Effector memory CD8-positive, alpha-beta T cell (primary cell): ENCODE measurements at regions not wholly inside any gene's neighbourhood (a gene's known extent, or its start where the extent isn't known, plus 50 kb on each side); places are given as distances from the start of the nearest gene placed in this dataset.
A peak's percentile ranks its signal among the peaks of the same experiment; 100 is the strongest.
"Not testable (repeated sequence)": the region's sequence is repeated elsewhere in the genome, so short reads cannot be mapped to it uniquely, and the experiment has no call there.

Experiments
- ATAC-seq: fragments of 150-1000 bp; cut with Tn5 transposase; replicated peaks from 2 replicates; pipeline ENCODE4 v1.10.0; 2021; ENCODE audit warnings: mild to moderate bottlenecking, moderate library complexity
- DNase-seq, 3 experiments: peaks; one replicate each; pipeline ENCODE4 v3.0.0; 2021
- H3K27ac Mint-ChIP-seq, 2 donors: one replicate each; pipeline ENCODE4 v1.8.0; 2022; ENCODE audit warnings: mild to moderate bottlenecking in 2 of 2, mixed read lengths in 2 of 2, moderate library complexity in 2 of 2
- H3K27me3 Mint-ChIP-seq, 2 donors: one replicate each; pipeline ENCODE4 v1.8.0; 2022; ENCODE audit warnings: mixed read lengths in 2 of 2
- H3K36me3 Mint-ChIP-seq: one replicate; pipeline ENCODE4 v1.8.0; 2022; ENCODE audit warnings: mild to moderate bottlenecking, moderate library complexity, mixed read lengths; ENCODE audit not compliant: insufficient read depth
- H3K4me1 Mint-ChIP-seq, 2 donors: one replicate each; pipeline ENCODE4 v1.8.0; 2022; ENCODE audit warnings: low read depth in 2 of 2, mixed read lengths in 2 of 2
- H3K4me3 Mint-ChIP-seq, 2 donors: one replicate each; pipeline ENCODE4 v1.8.0; 2022; ENCODE audit warnings: mild to moderate bottlenecking in 2 of 2, mixed read lengths in 2 of 2, moderate library complexity in 2 of 2
- H3K9me3 Mint-ChIP-seq, 2 donors: one replicate each; pipeline ENCODE4 v1.8.0; 2022; ENCODE audit warnings: mixed read lengths in 2 of 2

DNA sequence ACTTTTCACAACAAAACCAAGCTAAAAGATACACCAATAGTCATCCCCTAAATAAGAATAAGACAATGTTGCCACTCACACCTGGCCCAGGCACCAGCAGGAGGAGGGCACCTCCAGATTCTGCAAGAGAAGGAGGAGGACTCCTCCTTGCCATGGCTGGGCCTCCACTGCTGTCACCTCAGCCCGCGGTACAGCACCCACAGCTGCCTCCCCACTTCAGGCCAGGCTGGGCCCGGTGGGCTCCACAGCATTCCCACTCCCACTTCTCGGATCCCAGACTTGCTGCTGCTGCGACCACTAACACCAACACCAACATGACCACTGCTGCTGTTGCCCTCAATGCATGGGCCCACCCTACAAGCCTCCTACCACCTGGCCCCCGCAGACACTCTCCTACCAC, 95.3 kb upstream of the POTED start:
- H3K4me3 Mint-ChIP-seq, DNase-seq, H3K36me3 Mint-ChIP-seq, H3K27me3 Mint-ChIP-seq, H3K27ac Mint-ChIP-seq, H3K4me1 Mint-ChIP-seq, ATAC-seq: not testable (repeated sequence)
- H3K9me3 Mint-ChIP-seq = peaks cover 1 to 22% of the 10 kb centered on the region in 2 donors

DNA sequence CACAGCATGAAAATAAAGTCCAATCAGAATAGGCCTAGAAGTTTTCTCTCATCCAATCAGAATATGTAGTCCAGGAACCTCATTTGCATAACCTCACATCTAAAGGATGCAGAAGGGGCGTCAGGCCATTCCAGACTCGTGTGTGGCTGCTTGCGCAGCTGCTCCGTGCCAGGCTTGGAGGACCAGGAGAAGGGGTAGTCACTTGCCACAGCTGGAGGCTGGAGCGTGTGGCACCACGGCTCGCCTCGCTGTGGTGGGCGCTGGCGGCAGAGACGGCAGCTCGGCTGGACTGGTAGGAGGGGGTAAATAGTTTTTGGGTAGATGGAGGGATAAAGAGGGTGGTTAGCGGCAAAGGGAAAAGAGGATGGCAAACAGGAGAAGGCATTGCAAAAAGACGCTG, 93.6 kb upstream of the POTED start:
- H3K27me3 Mint-ChIP-seq, H3K4me3 Mint-ChIP-seq, DNase-seq, H3K36me3 Mint-ChIP-seq, H3K4me1 Mint-ChIP-seq, H3K27ac Mint-ChIP-seq, ATAC-seq: not testable (repeated sequence)
- peaks cover 1 to 22% of the 10 kb centered on the region in 2 donors for H3K9me3 Mint-ChIP-seq

DNA sequence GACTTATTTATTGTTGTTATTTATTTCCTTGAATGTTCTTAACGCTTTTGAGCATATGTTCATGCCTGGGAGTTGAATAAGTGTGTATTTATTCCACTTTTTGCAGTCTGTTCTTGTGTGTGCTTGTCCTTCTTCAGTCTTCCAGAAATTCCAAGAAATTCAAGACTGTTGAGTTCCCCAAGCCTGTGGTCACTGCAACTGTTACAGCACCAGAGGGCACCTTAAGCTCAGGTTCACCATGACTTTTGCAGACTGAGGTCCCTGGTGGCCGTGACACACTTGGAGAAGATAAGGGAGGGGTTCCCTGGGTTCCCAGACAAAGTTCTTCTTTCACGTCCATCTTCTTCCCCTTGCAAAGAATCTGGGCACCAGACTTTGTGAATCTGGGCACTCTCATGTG, 89.6 kb upstream of the POTED start:
- H3K4me3 Mint-ChIP-seq, H3K27me3 Mint-ChIP-seq, ATAC-seq, DNase-seq, H3K27ac Mint-ChIP-seq, H3K4me1 Mint-ChIP-seq, H3K36me3 Mint-ChIP-seq: not testable (repeated sequence)
- H3K9me3 Mint-ChIP-seq = peaks cover 1 to 22% of the 10 kb centered on the region in 2 donors

DNA sequence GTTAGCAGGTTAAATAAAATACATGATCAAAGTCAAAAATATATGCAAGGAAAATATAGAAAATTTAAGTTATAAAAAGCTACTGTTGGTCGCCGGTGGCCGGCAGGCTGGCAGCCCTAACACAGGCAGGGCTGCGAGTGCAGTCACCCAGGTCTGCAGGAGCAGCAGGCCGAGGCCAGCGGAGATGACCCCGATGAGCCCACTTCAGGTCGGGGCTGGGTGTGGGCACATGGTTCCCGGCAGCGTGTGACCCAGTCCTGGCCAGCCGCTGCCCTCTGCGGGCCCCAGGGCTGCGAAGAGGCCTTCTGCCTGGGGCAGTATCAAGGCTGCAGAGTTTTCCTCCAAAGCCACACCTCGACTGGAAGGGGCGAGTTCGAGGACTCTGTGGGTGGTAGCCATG, 84.6 kb upstream of the POTED start:
- H3K27me3 Mint-ChIP-seq, H3K9me3 Mint-ChIP-seq, DNase-seq, H3K36me3 Mint-ChIP-seq, H3K4me1 Mint-ChIP-seq, ATAC-seq, H3K4me3 Mint-ChIP-seq, H3K27ac Mint-ChIP-seq: not testable (repeated sequence)

GRCh38 chr21:13529082-13529481, 80.5 kb upstream of the POTED start:
- not testable (repeated sequence) for H3K9me3 Mint-ChIP-seq, H3K36me3 Mint-ChIP-seq, ATAC-seq, H3K27ac Mint-ChIP-seq, H3K27me3 Mint-ChIP-seq, DNase-seq, H3K4me3 Mint-ChIP-seq, H3K4me1 Mint-ChIP-seq

GRCh38 chr21:13529674-13530073, 79.9 kb upstream of the POTED start:
- ATAC-seq, H3K36me3 Mint-ChIP-seq, H3K4me1 Mint-ChIP-seq, DNase-seq, H3K27me3 Mint-ChIP-seq, H3K4me3 Mint-ChIP-seq, H3K27ac Mint-ChIP-seq, H3K9me3 Mint-ChIP-seq: not testable (repeated sequence)

DNA sequence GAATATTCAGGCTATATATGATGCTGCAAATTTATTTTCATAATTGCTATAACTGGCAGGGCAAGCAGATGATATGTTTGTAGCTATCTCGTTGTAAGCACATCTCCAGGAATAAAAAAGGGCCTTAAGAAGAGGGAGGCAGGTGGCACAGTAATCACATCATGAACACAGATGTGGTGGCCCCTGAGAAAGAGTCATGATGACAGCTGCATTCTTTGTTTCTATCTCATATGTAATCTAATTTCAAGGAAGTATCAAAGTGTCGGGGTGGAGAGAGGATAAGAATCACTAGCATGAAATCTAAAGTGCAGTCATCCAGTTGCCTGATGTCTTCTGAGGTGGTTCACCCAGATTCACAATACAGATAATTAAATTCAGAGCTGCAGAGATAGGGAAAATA, 78.9 kb upstream of the POTED start:
- not testable (repeated sequence) for H3K9me3 Mint-ChIP-seq, H3K4me1 Mint-ChIP-seq, ATAC-seq, H3K27me3 Mint-ChIP-seq, DNase-seq, H3K36me3 Mint-ChIP-seq, H3K4me3 Mint-ChIP-seq, H3K27ac Mint-ChIP-seq

- not testable (repeated sequence) for H3K36me3 Mint-ChIP-seq, H3K9me3 Mint-ChIP-seq, H3K27me3 Mint-ChIP-seq, ATAC-seq, DNase-seq, H3K27ac Mint-ChIP-seq, H3K4me3 Mint-ChIP-seq
- peaks cover 9 to 17% of the 10 kb centered on the region in 2 donors for H3K4me1 Mint-ChIP-seq
Observed at GRCh38 chr21:13543482-13543881, 66.1 kb upstream of the POTED start.

GRCh38 chr21:13545525-13545924, 64.1 kb upstream of the POTED start:
- not testable (repeated sequence) for H3K27ac Mint-ChIP-seq, H3K27me3 Mint-ChIP-seq, DNase-seq, H3K36me3 Mint-ChIP-seq, H3K9me3 Mint-ChIP-seq
- peak; percentile 98 for ATAC-seq
- H3K4me3 Mint-ChIP-seq = peak overlapping the region in 1 of 2 donors; percentile 45
- peaks cover 9 to 20% of the 10 kb centered on the region in 2 donors for H3K4me1 Mint-ChIP-seq
